IMR-90 (cell line): ENCODE measurements at regions not wholly inside any gene's neighbourhood (a gene's known extent, or its start where the extent isn't known, plus 50 kb on each side); places are given as distances from the start of the nearest gene placed in this dataset.

Experiments used
- CHD1 ChIP-seq: IDR thresholded peaks from 2 replicates; pipeline ENCODE4 v1.6.1; 2012; ENCODE audit warnings: low read depth, low read length, improper control_type of control experiment
- MAFK ChIP-seq: IDR thresholded peaks from 2 replicates; pipeline ENCODE4 v1.6.1; 2012; ENCODE audit warnings: low read depth, low read length, improper control_type of control experiment
- POLR2A ChIP-seq: IDR thresholded peaks from 2 replicates; pipeline ENCODE4 v1.6.1; 2012; ENCODE audit warnings: mild to moderate bottlenecking, low read depth, low read length
- RCOR1 ChIP-seq: IDR thresholded peaks from 2 replicates; pipeline ENCODE4 v1.6.1; 2012; ENCODE audit warnings: mild to moderate bottlenecking, low read length, improper control_type of control experiment; ENCODE audit not compliant: insufficient replicate concordance
- RFX5 ChIP-seq: IDR thresholded peaks from 2 replicates; pipeline ENCODE4 v1.8.0; 2012; ENCODE audit warnings: low read depth, mild to moderate bottlenecking, low read length, moderate library complexity
- SMC3 ChIP-seq: fragments of 150-350 bp; IDR thresholded peaks from 2 replicates; pipeline ENCODE4 v1.6.1; 2016; ENCODE audit warnings: low read depth, mild to moderate bottlenecking, antibody characterized with exemption, low read length, moderate library complexity
- TF ChIP-seq, protein P1 (sequence below): conservative IDR thresholded peaks from 2 replicates; pipeline ENCODE4 v1.5.1; 2012; ENCODE audit warnings: mild to moderate bottlenecking, low read depth, low read length, improper control_type of control experiment
- TF ChIP-seq, protein P2 (sequence below): fragments of 150-350 bp; IDR thresholded peaks from 2 replicates; pipeline ENCODE4 v1.6.1; 2017; ENCODE audit warnings: mild to moderate bottlenecking, antibody characterized with exemption, low read length, low read depth

DNA sequence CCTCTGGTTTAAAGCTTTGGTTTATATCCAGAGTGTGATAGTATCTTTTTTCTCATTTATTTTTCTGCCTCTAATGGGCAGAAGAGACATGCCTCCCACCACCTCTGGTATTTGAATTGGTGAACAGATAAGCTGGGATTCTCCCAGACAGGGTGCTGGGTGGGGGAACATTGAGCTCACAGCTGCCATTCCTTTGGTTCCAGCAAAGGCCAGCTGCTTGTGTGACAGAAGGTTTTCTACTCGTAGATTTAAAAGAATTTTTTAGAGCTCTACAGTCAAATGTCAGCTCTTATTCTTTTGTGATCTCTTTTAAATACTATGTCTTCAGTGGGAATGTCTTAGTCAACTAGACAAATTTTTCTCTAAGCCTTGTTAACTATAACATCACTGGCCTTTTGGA is 54.7 kb upstream of the ADAMTS16 start:
- TF ChIP-seq POLR2A (no peak), SMC3 (no peak), CHD1 (no peak), RCOR1 (no peak), MAFK (no peak), RFX5 (no peak)
- TF ChIP-seq, protein P1, sequence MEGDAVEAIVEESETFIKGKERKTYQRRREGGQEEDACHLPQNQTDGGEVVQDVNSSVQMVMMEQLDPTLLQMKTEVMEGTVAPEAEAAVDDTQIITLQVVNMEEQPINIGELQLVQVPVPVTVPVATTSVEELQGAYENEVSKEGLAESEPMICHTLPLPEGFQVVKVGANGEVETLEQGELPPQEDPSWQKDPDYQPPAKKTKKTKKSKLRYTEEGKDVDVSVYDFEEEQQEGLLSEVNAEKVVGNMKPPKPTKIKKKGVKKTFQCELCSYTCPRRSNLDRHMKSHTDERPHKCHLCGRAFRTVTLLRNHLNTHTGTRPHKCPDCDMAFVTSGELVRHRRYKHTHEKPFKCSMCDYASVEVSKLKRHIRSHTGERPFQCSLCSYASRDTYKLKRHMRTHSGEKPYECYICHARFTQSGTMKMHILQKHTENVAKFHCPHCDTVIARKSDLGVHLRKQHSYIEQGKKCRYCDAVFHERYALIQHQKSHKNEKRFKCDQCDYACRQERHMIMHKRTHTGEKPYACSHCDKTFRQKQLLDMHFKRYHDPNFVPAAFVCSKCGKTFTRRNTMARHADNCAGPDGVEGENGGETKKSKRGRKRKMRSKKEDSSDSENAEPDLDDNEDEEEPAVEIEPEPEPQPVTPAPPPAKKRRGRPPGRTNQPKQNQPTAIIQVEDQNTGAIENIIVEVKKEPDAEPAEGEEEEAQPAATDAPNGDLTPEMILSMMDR: no peak
- TF ChIP-seq, protein P2, sequence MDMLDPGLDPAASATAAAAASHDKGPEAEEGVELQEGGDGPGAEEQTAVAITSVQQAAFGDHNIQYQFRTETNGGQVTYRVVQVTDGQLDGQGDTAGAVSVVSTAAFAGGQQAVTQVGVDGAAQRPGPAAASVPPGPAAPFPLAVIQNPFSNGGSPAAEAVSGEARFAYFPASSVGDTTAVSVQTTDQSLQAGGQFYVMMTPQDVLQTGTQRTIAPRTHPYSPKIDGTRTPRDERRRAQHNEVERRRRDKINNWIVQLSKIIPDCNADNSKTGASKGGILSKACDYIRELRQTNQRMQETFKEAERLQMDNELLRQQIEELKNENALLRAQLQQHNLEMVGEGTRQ: no peak
